ENCODE measurements at regions not wholly inside any gene's neighbourhood (a gene's known extent, or its start where the extent isn't known, plus 50 kb on each side); places are given as distances from the start of the nearest gene placed in this dataset.

GRCh38 chr3:71956069-71956340, 171.1 kb upstream of the PROK2 start:
- no peaks in the 10 kb centered on the region for H3K9me3 ChIP-seq
- H3K36me3 ChIP-seq = no peaks in the 10 kb centered on the region
- H3K4me1 ChIP-seq = peaks cover 0 to 7% (median 0%) of the 10 kb centered on the region in 3 donors
- peak in 3 of 4 donors; percentile 13 to 28 (median 17) for ATAC-seq
- no peak for FAIRE-seq
- 49 to 57% methylated on average over 2 of the region's 2 CpGs for WGBS, 2 donors
- TF ChIP-seq, protein P1, sequence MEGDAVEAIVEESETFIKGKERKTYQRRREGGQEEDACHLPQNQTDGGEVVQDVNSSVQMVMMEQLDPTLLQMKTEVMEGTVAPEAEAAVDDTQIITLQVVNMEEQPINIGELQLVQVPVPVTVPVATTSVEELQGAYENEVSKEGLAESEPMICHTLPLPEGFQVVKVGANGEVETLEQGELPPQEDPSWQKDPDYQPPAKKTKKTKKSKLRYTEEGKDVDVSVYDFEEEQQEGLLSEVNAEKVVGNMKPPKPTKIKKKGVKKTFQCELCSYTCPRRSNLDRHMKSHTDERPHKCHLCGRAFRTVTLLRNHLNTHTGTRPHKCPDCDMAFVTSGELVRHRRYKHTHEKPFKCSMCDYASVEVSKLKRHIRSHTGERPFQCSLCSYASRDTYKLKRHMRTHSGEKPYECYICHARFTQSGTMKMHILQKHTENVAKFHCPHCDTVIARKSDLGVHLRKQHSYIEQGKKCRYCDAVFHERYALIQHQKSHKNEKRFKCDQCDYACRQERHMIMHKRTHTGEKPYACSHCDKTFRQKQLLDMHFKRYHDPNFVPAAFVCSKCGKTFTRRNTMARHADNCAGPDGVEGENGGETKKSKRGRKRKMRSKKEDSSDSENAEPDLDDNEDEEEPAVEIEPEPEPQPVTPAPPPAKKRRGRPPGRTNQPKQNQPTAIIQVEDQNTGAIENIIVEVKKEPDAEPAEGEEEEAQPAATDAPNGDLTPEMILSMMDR (IDR thresholded peaks at IDR 0.05) = no peak
- H3K27ac ChIP-seq = no peak overlapping the region
- intact Hi-C loops (cut with DNase I) = no loop called here
- no peak for DNase-seq
- no peak overlapping the region for H3K4me3 ChIP-seq
- no peaks in the 10 kb centered on the region for H3K27me3 ChIP-seq

- TF ChIP-seq, protein P1 (IDR thresholded peaks at IDR 0.05) = peak; percentile 29 to 61 (median 60)
- H3K9me3 ChIP-seq = no peaks in the 10 kb centered on the region
- DNase-seq (peak; percentile 60 to 81 (median 80)), ATAC-seq (peak; percentile 79 to 94 (median 92)), FAIRE-seq (peak; percentile 43)
- no peaks in the 10 kb centered on the region for H3K27me3 ChIP-seq
- H3K4me3 ChIP-seq = no peak overlapping the region
- intact Hi-C loops (cut with DNase I) = no loop called here
- peaks cover 0 to 7% (median 0%) of the 10 kb centered on the region in 3 donors for H3K4me1 ChIP-seq
- no peak overlapping the region for H3K27ac ChIP-seq
- WGBS, 2 donors = 32 to 35% methylated on average over 12 of the region's 12 CpGs
- no peaks in the 10 kb centered on the region for H3K36me3 ChIP-seq
These were observed 170.5 kb upstream of the PROK2 start for GRCh38 chr3:71955240-71956068.

- intact Hi-C loops (cut with DNase I) = no loop called here
- no peak for FAIRE-seq
These were observed 166.9 kb upstream of the PROK2 start for GRCh38 chr3:71951842-71952241.

DNA sequence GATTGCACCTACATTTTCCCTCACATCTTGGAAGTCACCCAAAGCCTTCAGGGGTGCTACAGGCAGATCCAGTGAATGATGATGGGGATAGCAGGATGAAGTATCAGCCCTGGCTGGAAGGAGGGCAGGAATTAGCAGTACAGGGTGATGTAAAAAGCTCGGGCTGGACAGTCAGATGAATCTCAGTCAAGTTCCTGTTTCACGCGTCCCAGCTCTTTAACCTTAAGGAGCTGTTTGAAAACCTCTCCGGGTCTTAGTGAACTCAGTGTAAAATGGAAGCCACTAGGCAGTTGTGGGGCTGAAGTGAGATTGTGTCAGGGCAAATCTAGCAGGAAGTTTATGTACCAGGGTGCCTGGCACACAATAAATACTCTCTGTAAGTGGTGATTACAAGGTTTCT, 166.4 kb upstream of the PROK2 start:
- TF ChIP-seq, protein P1 (IDR thresholded peaks at IDR 0.05) = no peak
- no peak for DNase-seq
- WGBS, 2 donors = 76 to 87% methylated on average over 4 of the region's 4 CpGs
- no peak for FAIRE-seq
- Histone ChIP-seq H3K9me3 (no peaks in the 10 kb centered on the region), H3K4me1 (peaks cover 0 to 7% (median 0%) of the 10 kb centered on the region in 3 donors), H3K27ac (no peak overlapping the region), H3K4me3 (no peak overlapping the region), H3K27me3 (no peaks in the 10 kb centered on the region), H3K36me3 (no peaks in the 10 kb centered on the region)
- ATAC-seq = no peak
- intact Hi-C loops (cut with DNase I) = no loop called here

More at GRCh38 chr3:71951842-71952241, 166.9 kb upstream of the PROK2 start:
- H3K36me3 ChIP-seq = no peaks in the 10 kb centered on the region
- no peaks in the 10 kb centered on the region for H3K27me3 ChIP-seq
- peak in 2 of 4 donors; percentile 44 to 51 for ATAC-seq
- H3K4me3 ChIP-seq = no peak overlapping the region
- TF ChIP-seq, protein P1 (IDR thresholded peaks at IDR 0.05) = no peak
- no peak overlapping the region for H3K27ac ChIP-seq
- peaks cover 0 to 7% (median 0%) of the 10 kb centered on the region in 3 donors for H3K4me1 ChIP-seq
- 57 to 59% methylated on average over 4 of the region's 4 CpGs for WGBS, 2 donors
- H3K9me3 ChIP-seq = no peaks in the 10 kb centered on the region
- DNase-seq = no peak

GRCh38 chr3:71949442-71949841, 164.5 kb upstream of the PROK2 start:
- Histone ChIP-seq H3K4me1 (no peaks in the 10 kb centered on the region), H3K36me3 (no peaks in the 10 kb centered on the region), H3K27me3 (no peaks in the 10 kb centered on the region), H3K9me3 (no peaks in the 10 kb centered on the region), H3K4me3 (no peak overlapping the region), H3K27ac (no peak overlapping the region)
- intact Hi-C loops (cut with DNase I) = no loop called here
- WGBS, 2 donors = 66 to 77% methylated on average over 4 of the region's 4 CpGs
- FAIRE-seq = no peak
- TF ChIP-seq, protein P1 (IDR thresholded peaks at IDR 0.05) = no peak
- ATAC-seq = no peak
- no peak for DNase-seq
